GM23248 (cell line): ENCODE measurements at regions not wholly inside any gene's neighbourhood (a gene's known extent, or its start where the extent isn't known, plus 50 kb on each side); places are given as distances from the start of the nearest gene placed in this dataset.

Source experiments
- DNase-seq: peaks from one replicate; pipeline ENCODE4 v3.0.0-alpha.2; 2015
- H2AFZ ChIP-seq: fragments of 200-600 bp; sonication (generic); 2 replicates; pipeline ENCODE4 v1.6.1; 2016; ENCODE audit warnings: antibody characterized with exemption
- H3F3A ChIP-seq: fragments of 200-600 bp; sonication (generic); 2 replicates; pipeline ENCODE4 v1.6.1; 2016; ENCODE audit warnings: mild to moderate bottlenecking, antibody characterized with exemption, mixed run types; ENCODE audit not compliant: insufficient read depth
- H3K27ac ChIP-seq: fragments of 200-600 bp; sonication (generic); 2 replicates; pipeline ENCODE4 v1.5.1; 2016; ENCODE audit warnings: mild to moderate bottlenecking
- H3K27me3 ChIP-seq: fragments of 200-600 bp; sonication (generic); replicated peaks from 2 replicates; pipeline ENCODE4 v1.6.1; 2016; ENCODE audit warnings: mild to moderate bottlenecking; ENCODE audit not compliant: insufficient read depth
- H3K36me3 ChIP-seq: fragments of 200-600 bp; sonication (generic); 2 replicates; pipeline ENCODE4 v1.6.1; 2016; ENCODE audit warnings: low read depth, mild to moderate bottlenecking
- H3K4me1 ChIP-seq: fragments of 200-600 bp; sonication (generic); 2 replicates; pipeline ENCODE4 v1.6.1; 2016; ENCODE audit warnings: mild to moderate bottlenecking; ENCODE audit not compliant: insufficient read depth
- H3K4me2 ChIP-seq: fragments of 200-600 bp; sonication (generic); one replicate; pipeline ENCODE4 v1.6.1; 2016; ENCODE audit warnings: mild to moderate bottlenecking; ENCODE audit not compliant: unreplicated experiment
- H3K4me3 ChIP-seq: fragments of 200-600 bp; sonication (generic); 2 replicates; pipeline ENCODE4 v1.5.1; 2016; ENCODE audit warnings: mild to moderate bottlenecking
- H3K79me2 ChIP-seq: fragments of 200-600 bp; sonication (generic); 2 replicates; pipeline ENCODE4 v1.6.1; 2016; ENCODE audit warnings: mild to moderate bottlenecking; ENCODE audit not compliant: insufficient read depth
- H3K9ac ChIP-seq: fragments of 200-600 bp; sonication (generic); 2 replicates; pipeline ENCODE4 v1.6.1; 2016; ENCODE audit warnings: mild to moderate bottlenecking
- H3K9me2 ChIP-seq: fragments of 200-600 bp; sonication (generic); 2 replicates; pipeline ENCODE4 v1.6.1; 2016; ENCODE audit warnings: mixed run types, mild to moderate bottlenecking, moderate library complexity; ENCODE audit not compliant: insufficient read depth
- H3K9me3 ChIP-seq: fragments of 200-600 bp; sonication (generic); one replicate; pipeline ENCODE4 v1.6.1; 2017; ENCODE audit warnings: low read depth
- H4K20me1 ChIP-seq: fragments of 200-600 bp; sonication (generic); 2 replicates; pipeline ENCODE4 v1.6.0; 2016; ENCODE audit not compliant: insufficient read depth
- EZH2 ChIP-seq: fragments of 200-600 bp; sonication (generic); IDR thresholded peaks from 2 replicates; pipeline ENCODE4 v1.6.1; 2018; ENCODE audit warnings: antibody characterized with exemption, mild to moderate bottlenecking; ENCODE audit not compliant: insufficient read depth, poor library complexity, severe bottlenecking
- EZH2phosphoT487 ChIP-seq: fragments of 200-600 bp; sonication (generic); IDR thresholded peaks from 2 replicates; pipeline ENCODE4 v1.6.1; 2018; ENCODE audit warnings: antibody characterized with exemption, moderate library complexity, mild to moderate bottlenecking, low read depth; ENCODE audit not compliant: insufficient read depth
- WGBS, 2 experiments: methylation state at CpG; one replicate each; pipeline ENCODE4 v1.1.6; 2015 to 2017; ENCODE audit warnings: low lambda C conversion rate in 2 of 2, low coverage in 1 of 2; ENCODE audit errors: missing lambda C conversion rate in 2 of 2; 5-methylcytosine and 5-hydroxymethylcytosine counted together
- in situ Hi-C: fragments of 300-500 bp; cut with MboI; formaldehyde crosslinking; loops from 2 replicates; pipeline ENCODE4 v1.15.0; 2020

DNA sequence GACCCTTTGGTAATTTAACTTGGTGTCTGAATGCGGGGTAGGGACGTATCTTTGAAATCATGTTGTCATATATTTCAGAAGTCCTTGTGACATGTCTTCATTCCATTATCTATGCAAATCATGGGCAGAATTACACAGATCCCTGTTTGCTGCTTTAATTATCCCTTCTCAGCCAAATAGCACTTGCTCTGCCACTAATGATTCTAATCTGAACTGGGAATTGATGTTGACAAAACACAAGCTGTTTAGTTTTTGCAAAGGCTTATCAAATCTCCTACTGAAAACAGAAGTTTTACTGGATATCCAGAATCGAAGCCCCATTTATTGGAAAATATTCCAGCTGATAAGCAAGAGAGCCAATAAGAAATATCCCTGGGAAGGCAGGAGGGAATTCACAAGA is 205.9 kb upstream of the COX10 start:
- H3K4me3 ChIP-seq, result no peak overlapping the region
- H3K9me2 ChIP-seq, result no peaks in the 10 kb centered on the region
- no peaks in the 10 kb centered on the region for H3K9me3 ChIP-seq
- H3K36me3 ChIP-seq, result no peaks in the 10 kb centered on the region
- no peak overlapping the region for H3K4me2 ChIP-seq
- in situ Hi-C loops, result no loop called here
- H3K27ac ChIP-seq, result no peak overlapping the region
- H3K9ac ChIP-seq, result no peak overlapping the region
- no peaks in the 10 kb centered on the region for H4K20me1 ChIP-seq
- H3F3A ChIP-seq, result no peaks in the 10 kb centered on the region
- no peaks in the 10 kb centered on the region for H3K27me3 ChIP-seq
- H3K79me2 ChIP-seq, result no peaks in the 10 kb centered on the region
- no peak overlapping the region for H2AFZ ChIP-seq
- WGBS, 2 experiments, result 89 to 90% methylated on average over 3 of the region's 3 CpGs
- DNase-seq, result no peak
- TF ChIP-seq EZH2phosphoT487 (no peak), EZH2 (no peak)
- H3K4me1 ChIP-seq, result peaks cover 10% of the 10 kb centered on the region

- in situ Hi-C loops, result no loop called here
- H3K9me2 ChIP-seq, result no peaks in the 10 kb centered on the region
- H3K27me3 ChIP-seq, result no peaks in the 10 kb centered on the region
- H3K9me3 ChIP-seq, result no peaks in the 10 kb centered on the region
- H3K4me1 ChIP-seq, result peaks cover 10% of the 10 kb centered on the region
- no peak overlapping the region for H3K27ac ChIP-seq
- no peaks in the 10 kb centered on the region for H3F3A ChIP-seq
- peak; percentile 83 for DNase-seq
- no peak for TF ChIP-seq EZH2phosphoT487
- TF ChIP-seq EZH2, result no peak
- no peak overlapping the region for H3K4me3 ChIP-seq
- peak overlapping the region; percentile 34 for H3K4me2 ChIP-seq
- no peak overlapping the region for H3K9ac ChIP-seq
- H3K79me2 ChIP-seq, result no peaks in the 10 kb centered on the region
- WGBS, 2 experiments, result 53 to 54% methylated on average over 3 of the region's 3 CpGs
- no peaks in the 10 kb centered on the region for H3K36me3 ChIP-seq
- H4K20me1 ChIP-seq, result no peaks in the 10 kb centered on the region
- H2AFZ ChIP-seq, result 0 out of 2 replicates have a peak overlapping the region, but pooled peaks have one; percentile 30
Observed at GRCh38 chr17:13864521-13864920, 204.8 kb upstream of the COX10 start.

DNA sequence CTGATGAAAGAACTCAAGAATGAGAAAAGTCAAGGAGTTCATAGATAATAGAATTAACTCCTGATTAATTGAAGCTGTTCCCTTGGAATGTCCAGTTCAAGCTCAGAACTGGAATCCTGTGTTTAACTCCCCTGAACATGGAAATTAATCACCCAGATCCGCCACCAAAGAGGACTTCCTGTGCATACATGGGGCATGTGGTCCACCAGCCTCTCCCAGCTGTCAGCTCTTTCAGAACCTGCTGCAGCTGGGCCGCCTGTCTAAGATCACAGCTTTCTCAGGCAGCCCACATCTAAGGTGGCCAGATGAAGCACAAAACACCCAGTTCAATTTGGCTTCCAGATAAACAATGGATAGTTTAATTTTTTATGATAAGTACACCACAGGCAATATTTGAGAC is 203.7 kb upstream of the COX10 start:
- Histone ChIP-seq H3K9me2 (no peaks in the 10 kb centered on the region), H3F3A (no peaks in the 10 kb centered on the region), H3K79me2 (no peaks in the 10 kb centered on the region), H3K27ac (no peak overlapping the region), H3K4me3 (no peak overlapping the region), H3K9me3 (no peaks in the 10 kb centered on the region), H3K9ac (no peak overlapping the region), H4K20me1 (no peaks in the 10 kb centered on the region), H3K27me3 (no peaks in the 10 kb centered on the region), H3K4me2 (no peak overlapping the region), H2AFZ (no peak overlapping the region), H3K4me1 (peaks cover 10% of the 10 kb centered on the region), H3K36me3 (no peaks in the 10 kb centered on the region)
- in situ Hi-C loops, result no loop called here
- WGBS, 2 experiments, result 97 to 100% methylated on average over 2 of the region's 2 CpGs
- TF ChIP-seq EZH2phosphoT487 (no peak), EZH2 (no peak)
- DNase-seq, result no peak

GRCh38 chr17:13869331-13869940 is 199.9 kb upstream of the COX10 start:
- no peak for DNase-seq
- Histone ChIP-seq H3K27ac (no peak overlapping the region), H3K79me2 (no peaks in the 10 kb centered on the region), H3K9ac (no peak overlapping the region), H3K4me3 (no peak overlapping the region), H3K4me2 (no peak overlapping the region), H3K9me2 (no peaks in the 10 kb centered on the region), H3K27me3 (no peaks in the 10 kb centered on the region), H3K4me1 (peaks cover 6% of the 10 kb centered on the region), H4K20me1 (no peaks in the 10 kb centered on the region), H3K36me3 (no peaks in the 10 kb centered on the region), H3F3A (no peaks in the 10 kb centered on the region), H2AFZ (no peak overlapping the region), H3K9me3 (no peaks in the 10 kb centered on the region)
- no peak for TF ChIP-seq EZH2phosphoT487
- TF ChIP-seq EZH2, result no peak
- in situ Hi-C loops, result no loop called here
- WGBS, 2 experiments, result 81 to 83% methylated on average over 9 of the region's 9 CpGs

GRCh38 chr17:13871261-13871660 is 198.0 kb upstream of the COX10 start:
- in situ Hi-C loops, result no loop called here
- H3F3A ChIP-seq, result no peaks in the 10 kb centered on the region
- TF ChIP-seq EZH2phosphoT487 (no peak), EZH2 (no peak)

More at GRCh38 chr17:13871261-13871660, 198.0 kb upstream of the COX10 start:
- Histone ChIP-seq H3K27ac (no peak overlapping the region), H3K4me2 (no peak overlapping the region), H3K36me3 (no peaks in the 10 kb centered on the region), H3K9me3 (no peaks in the 10 kb centered on the region), H3K4me3 (no peak overlapping the region), H3K27me3 (no peaks in the 10 kb centered on the region), H3K79me2 (no peaks in the 10 kb centered on the region), H3K9me2 (no peaks in the 10 kb centered on the region), H3K4me1 (no peaks in the 10 kb centered on the region), H3K9ac (no peak overlapping the region), H2AFZ (no peak overlapping the region), H4K20me1 (no peaks in the 10 kb centered on the region)
- WGBS, 2 experiments, result 93 to 98% methylated on average over 4 of the region's 4 CpGs
- no peak for DNase-seq
